Neutrophil (primary cell): ENCODE measurements at regions not wholly inside any gene's neighbourhood (a gene's known extent, or its start where the extent isn't known, plus 50 kb on each side); places are given as distances from the start of the nearest gene placed in this dataset.

Source experiments
- H3K27ac ChIP-seq: fragments of 200-600 bp; sonication (generic); 2 replicates; pipeline ENCODE4 v1.5.1; 2016; ENCODE audit warnings: mild to moderate bottlenecking, moderate library complexity
- H3K27me3 ChIP-seq: fragments of 200-600 bp; sonication (generic); 2 replicates; pipeline ENCODE4 v1.6.0; 2016; ENCODE audit warnings: mild to moderate bottlenecking
- H3K36me3 ChIP-seq: fragments of 200-600 bp; sonication (generic); 2 replicates; pipeline ENCODE4 v1.5.1; 2017
- H3K4me1 ChIP-seq, 2 experiments: fragments of 200-600 bp in 1 of 2; sonication (generic) in 1 of 2; 1 replicate in 1 of 2; 2 replicates in 1 of 2; pipeline versions ENCODE4 v1.5.1 to v1.6.1; 2013 to 2016; ENCODE audit warnings: low read depth in 1 of 2, low read length in 1 of 2, mild to moderate bottlenecking in 1 of 2, moderate library complexity in 1 of 2; ENCODE audit not compliant: control insufficient read depth in 1 of 2, insufficient read depth in 1 of 2
- H3K4me3 ChIP-seq, 2 experiments: fragments of 200-600 bp in 1 of 2; sonication (generic) in 1 of 2; 1 replicate in 1 of 2; 2 replicates in 1 of 2; pipeline ENCODE4 v1.5.1; 2013 to 2016; ENCODE audit warnings: low read depth in 1 of 2, low read length in 1 of 2, mild to moderate bottlenecking in 1 of 2, moderate library complexity in 1 of 2
- H3K9me3 ChIP-seq: fragments of 200-600 bp; sonication (generic); 2 replicates; pipeline ENCODE4 v1.5.1; 2016
- TF ChIP-seq, protein P1 (sequence below): fragments of 200-600 bp; sonication (generic); IDR thresholded peaks from 2 replicates; pipeline ENCODE4 v1.5.1; 2016; ENCODE audit warnings: antibody characterized with exemption

DNA sequence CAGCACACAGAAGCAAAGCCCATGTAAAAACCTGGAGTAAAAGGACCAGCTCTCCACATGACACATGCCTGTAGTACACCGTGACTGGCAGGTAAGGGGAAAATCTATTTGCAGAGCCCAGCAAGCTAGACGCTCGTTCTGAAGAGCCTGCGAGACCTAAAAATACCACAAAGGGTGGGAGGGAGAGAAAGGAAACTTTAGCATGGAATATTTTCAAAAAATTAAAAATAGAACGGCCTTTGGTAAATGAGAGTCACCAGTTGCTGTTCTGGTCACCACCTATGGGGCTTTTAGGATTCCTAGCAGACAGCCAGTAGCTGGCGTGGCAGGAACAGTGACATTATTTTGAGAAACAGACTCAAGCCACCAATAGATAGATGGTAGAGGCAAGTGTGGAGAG lies 115.5 kb downstream of the MID1IP1 start:
- Histone ChIP-seq H3K4me1 (no peaks in the 10 kb centered on the region), H3K36me3 (no peaks in the 10 kb centered on the region), H3K27me3 (no peaks in the 10 kb centered on the region), H3K4me3 (no peak overlapping the region), H3K9me3 (no peaks in the 10 kb centered on the region), H3K27ac (no peak overlapping the region)
- TF ChIP-seq, protein P1, sequence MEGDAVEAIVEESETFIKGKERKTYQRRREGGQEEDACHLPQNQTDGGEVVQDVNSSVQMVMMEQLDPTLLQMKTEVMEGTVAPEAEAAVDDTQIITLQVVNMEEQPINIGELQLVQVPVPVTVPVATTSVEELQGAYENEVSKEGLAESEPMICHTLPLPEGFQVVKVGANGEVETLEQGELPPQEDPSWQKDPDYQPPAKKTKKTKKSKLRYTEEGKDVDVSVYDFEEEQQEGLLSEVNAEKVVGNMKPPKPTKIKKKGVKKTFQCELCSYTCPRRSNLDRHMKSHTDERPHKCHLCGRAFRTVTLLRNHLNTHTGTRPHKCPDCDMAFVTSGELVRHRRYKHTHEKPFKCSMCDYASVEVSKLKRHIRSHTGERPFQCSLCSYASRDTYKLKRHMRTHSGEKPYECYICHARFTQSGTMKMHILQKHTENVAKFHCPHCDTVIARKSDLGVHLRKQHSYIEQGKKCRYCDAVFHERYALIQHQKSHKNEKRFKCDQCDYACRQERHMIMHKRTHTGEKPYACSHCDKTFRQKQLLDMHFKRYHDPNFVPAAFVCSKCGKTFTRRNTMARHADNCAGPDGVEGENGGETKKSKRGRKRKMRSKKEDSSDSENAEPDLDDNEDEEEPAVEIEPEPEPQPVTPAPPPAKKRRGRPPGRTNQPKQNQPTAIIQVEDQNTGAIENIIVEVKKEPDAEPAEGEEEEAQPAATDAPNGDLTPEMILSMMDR = no peak

DNA sequence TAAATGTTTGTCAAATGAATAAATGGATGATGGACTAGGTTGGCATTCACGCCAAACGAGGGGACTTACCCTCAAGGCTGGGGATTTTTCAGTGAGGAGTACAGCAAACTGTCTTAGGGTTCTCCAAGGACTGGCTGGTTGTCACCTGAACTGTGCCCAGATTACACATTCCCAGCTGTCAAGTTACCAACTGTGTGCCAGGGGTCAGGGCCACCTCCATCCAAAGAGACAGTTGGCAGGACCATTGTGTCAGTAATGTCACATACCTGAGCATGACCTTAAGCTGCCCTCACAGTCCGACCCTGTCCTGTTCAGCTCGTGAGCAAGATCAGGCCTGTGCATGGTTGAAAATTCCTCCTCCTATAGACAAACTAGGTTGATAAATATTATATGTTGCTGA lies 116.7 kb downstream of the MID1IP1 start:
- no peaks in the 10 kb centered on the region for H3K9me3 ChIP-seq
- no peak overlapping the region for H3K4me3 ChIP-seq
- TF ChIP-seq, protein P1 = no peak
- no peaks in the 10 kb centered on the region for H3K4me1 ChIP-seq
- H3K36me3 ChIP-seq = no peaks in the 10 kb centered on the region
- H3K27ac ChIP-seq = no peak overlapping the region
- H3K27me3 ChIP-seq = no peaks in the 10 kb centered on the region

DNA sequence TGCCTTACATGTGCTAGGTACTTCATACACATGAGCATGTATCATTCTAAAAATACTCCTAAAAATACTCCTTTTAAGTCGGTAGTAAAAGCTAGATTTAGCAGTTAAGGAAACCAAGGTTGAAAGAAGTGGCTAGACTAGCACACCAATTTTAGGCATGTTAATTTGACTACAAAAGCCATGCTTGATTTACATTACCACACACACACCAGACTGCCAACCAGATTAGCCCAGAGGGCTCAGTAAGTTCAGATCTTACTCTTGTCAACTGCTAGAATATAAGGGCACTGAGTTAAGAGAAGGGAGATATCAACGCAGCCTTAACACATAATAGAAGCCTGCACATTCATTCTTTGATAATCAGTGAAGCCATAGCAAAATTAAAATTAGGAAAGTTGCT lies 117.9 kb downstream of the MID1IP1 start:
- no peaks in the 10 kb centered on the region for H3K36me3 ChIP-seq
- TF ChIP-seq, protein P1 = no peak
- no peaks in the 10 kb centered on the region for H3K9me3 ChIP-seq
- no peak overlapping the region for H3K4me3 ChIP-seq
- H3K4me1 ChIP-seq = no peaks in the 10 kb centered on the region
- no peak overlapping the region for H3K27ac ChIP-seq
- H3K27me3 ChIP-seq = no peaks in the 10 kb centered on the region

DNA sequence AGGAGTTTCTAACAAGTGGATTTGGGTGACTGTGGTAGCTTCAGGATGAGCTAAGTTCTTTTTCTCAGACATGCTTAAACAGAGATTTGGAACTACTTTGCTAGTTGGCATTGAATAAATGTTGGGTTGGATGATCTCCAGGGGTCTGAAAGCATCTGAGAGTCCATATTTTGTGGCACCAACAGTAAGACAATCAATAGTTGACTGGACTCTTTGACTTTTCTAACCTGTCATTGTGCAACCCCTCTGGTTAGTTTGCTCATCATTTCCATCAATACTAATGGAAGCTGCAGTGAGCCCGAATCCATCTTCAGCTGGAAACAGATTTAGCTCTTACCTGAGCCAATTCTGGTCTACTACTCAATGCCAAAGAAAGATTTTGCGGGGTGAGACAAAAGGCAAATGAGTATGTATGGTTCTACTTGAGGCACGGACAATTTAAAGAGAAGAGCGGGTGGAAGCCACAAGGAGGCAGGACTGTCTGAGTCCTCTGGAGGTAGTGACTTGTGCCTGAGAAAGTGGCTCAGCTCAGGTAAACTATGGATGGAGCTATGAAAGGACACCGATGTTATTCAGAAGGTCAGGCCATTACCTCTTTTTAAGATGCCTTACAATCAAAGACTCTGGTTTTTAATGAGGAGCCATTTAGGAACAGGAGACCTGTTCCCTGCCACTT lies 118.7 kb downstream of the MID1IP1 start:
- TF ChIP-seq, protein P1 = no peak
- H3K36me3 ChIP-seq = no peaks in the 10 kb centered on the region
- H3K27me3 ChIP-seq = no peaks in the 10 kb centered on the region
- no peaks in the 10 kb centered on the region for H3K4me1 ChIP-seq
- H3K9me3 ChIP-seq = no peaks in the 10 kb centered on the region
- H3K4me3 ChIP-seq = no peak overlapping the region
- no peak overlapping the region for H3K27ac ChIP-seq

DNA sequence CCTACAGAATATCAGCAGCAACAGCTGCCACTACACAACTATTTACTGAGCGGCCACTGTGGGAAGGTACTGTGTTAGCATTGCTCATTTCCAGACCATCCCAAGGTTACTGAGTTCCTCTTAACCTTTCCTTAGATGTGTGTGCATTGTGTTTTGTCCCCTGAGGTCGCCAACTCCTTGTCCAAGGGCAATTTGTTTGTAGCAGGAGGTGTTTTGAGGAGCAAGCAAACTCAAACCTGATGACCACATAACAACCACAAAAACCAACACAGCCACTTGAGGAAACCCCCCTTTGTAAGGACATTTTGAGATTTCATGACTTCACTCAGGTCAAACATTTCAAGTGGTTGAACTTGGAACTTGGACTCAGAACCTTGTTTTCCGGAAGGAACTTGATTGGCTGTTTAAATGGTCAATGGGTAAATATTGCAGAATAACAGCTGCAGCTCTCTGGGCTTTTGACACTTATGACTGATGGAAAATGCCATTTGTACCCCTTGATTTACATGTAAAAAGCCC lies 122.3 kb downstream of the MID1IP1 start:
- Histone ChIP-seq H3K27ac (no peak overlapping the region), H3K36me3 (no peaks in the 10 kb centered on the region), H3K4me1 (no peaks in the 10 kb centered on the region), H3K4me3 (no peak overlapping the region), H3K27me3 (no peaks in the 10 kb centered on the region), H3K9me3 (no peaks in the 10 kb centered on the region)
- TF ChIP-seq, protein P1 = no peak
